Cardiac fibroblast (primary cell): ENCODE measurements at regions not wholly inside any gene's neighbourhood (a gene's known extent, or its start where the extent isn't known, plus 50 kb on each side); places are given as distances from the start of the nearest gene placed in this dataset.

Source experiments
- DNase-seq, 2 donors: peaks; one replicate each; pipeline versions ENCODE4 v3.0.0 to v3.0.0-alpha.2; 2010; ENCODE audit warnings: low read depth in 2 of 2
- H3K4me3 ChIP-seq, 2 donors: replicated peaks in 1 of 2; 1 replicate in 1 of 2; 2 replicates in 1 of 2; pipeline ENCODE4 v1.5.1; 2011; ENCODE audit warnings: low read depth in 2 of 2, low read length in 2 of 2, mild to moderate bottlenecking in 2 of 2, moderate library complexity in 1 of 2
- CTCF ChIP-seq: IDR thresholded peaks from one replicate; pipeline ENCODE4 v1.5.1; 2011; ENCODE audit warnings: low read depth, mild to moderate bottlenecking, low read length, inconsistent platforms

DNA sequence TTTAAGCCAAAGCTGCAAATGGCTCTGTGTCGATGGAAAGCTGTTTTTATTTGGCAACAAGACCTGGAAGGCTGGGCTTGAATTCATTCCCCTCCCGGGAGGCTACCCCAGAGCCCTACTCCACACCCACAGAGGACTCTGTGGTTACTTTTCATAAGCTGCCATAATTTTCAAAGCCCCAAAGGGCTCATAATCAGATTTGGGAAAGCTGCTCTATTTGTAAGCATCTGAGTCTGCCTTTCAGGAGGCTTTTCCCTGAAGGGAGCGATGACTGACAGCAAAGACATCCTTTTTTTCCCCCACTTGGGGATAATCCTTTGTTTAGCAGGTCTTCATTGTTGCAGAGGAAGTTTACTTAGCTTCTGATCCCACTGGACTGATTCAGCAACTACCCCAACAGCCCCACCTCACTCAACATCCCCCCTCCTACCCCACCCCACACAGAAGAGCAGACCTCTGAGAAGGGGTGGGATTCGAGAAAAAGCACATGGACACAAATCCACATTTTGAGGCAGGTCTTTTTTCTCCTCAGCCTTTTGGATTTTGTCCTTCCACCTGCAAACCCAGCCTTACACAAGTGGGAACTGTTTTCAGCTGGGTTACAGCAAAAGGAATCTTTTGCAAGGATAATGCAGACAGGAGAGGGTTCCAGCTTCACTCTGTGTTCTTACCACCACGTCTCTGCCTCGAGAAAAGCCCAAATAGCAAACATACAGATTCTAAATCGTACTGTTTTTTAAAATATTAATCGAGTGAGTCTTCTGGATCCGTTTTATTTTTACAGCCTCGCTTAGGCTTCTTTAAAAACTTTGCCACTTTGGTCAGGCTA is 244.4 kb upstream of the TUT7 start:
- DNase-seq = peak in 1 of 2 donors; percentile 24

DNA sequence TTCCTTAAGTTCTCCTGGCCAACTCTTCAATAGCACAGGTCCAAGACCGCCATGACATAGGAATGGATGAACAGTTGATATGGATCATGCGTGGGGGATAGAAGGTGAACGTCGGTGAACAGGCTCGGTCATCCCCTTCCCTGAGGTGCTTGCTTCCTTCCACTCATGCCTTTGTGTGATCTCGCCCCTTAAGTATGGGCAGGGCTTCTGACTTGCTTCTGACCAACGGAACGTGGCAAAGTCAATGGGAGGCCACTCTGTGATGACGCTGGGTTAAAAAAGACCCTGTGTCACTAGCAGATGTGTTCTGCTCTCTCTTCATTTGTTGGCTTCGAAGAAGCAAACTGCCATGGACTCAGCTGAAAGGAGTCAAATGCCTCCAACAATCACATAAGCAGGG is 240.5 kb upstream of the TUT7 start:
- no peak for TF ChIP-seq CTCF
- no peak for DNase-seq
- no peak overlapping the region for H3K4me3 ChIP-seq

More for the DNA sequence above, 244.4 kb upstream of the TUT7 start:
- no peak overlapping the region for H3K4me3 ChIP-seq
- no peak for TF ChIP-seq CTCF

DNA sequence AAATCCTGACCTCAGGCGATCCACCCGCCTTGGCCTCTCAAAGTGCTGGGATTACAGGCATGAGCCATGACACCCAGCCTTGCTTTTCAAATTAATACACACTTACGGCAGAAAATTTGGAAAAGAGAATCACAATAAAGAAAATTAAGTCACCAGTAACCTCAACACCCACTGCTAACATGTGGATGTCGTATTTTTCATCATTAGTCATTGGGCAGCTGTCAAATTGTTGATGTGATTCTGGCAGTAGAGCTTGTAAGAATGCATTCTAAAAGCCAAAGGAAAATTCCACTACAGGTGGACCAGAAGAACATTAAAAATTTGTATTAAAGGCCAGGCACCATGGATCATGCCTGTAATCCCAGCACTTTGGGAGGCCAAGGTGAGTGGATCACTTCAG is 237.3 kb upstream of the TUT7 start:
- no peak for TF ChIP-seq CTCF
- DNase-seq = no peak
- H3K4me3 ChIP-seq = no peak overlapping the region

- DNase-seq = no peak
- H3K4me3 ChIP-seq = no peak overlapping the region
- no peak for TF ChIP-seq CTCF
These were observed 235.5 kb upstream of the TUT7 start for GRCh38 chr9:86589730-86590129.

GRCh38 chr9:86589273-86589672 is 235.1 kb upstream of the TUT7 start:
- no peak for TF ChIP-seq CTCF

GRCh38 chr9:86586144-86586494 is 231.9 kb upstream of the TUT7 start:
- DNase-seq = no peak
- H3K4me3 ChIP-seq = no peak overlapping the region
- no peak for TF ChIP-seq CTCF

More at GRCh38 chr9:86589273-86589672, 235.1 kb upstream of the TUT7 start:
- no peak overlapping the region for H3K4me3 ChIP-seq
- no peak for DNase-seq
